Esophagus muscularis mucosa (tissue), 4 donors: ENCODE measurements at regions not wholly inside any gene's neighbourhood (a gene's known extent, or its start where the extent isn't known, plus 50 kb on each side); places are given as distances from the start of the nearest gene placed in this dataset.

ENCODE experiments used
- DNase-seq: peaks from one replicate; pipeline ENCODE4 v3.0.0-alpha.2; 2017; ENCODE audit errors: extremely low spot score
- H3K27ac ChIP-seq, 4 donors: fragments of 200-600 bp; sonication (generic); replicated peaks in 1 of 4; 1 replicate in 3 of 4; 2 replicates in 1 of 4; pipeline ENCODE4 v1.5.1; 2016 to 2019; ENCODE audit warnings: mild to moderate bottlenecking in 1 of 4
- H3K27me3 ChIP-seq, 4 donors: fragments of 200-600 bp; sonication (generic); one replicate each; pipeline versions ENCODE4 v1.5.1 to v1.6.0; 2016 to 2019
- H3K36me3 ChIP-seq, 4 donors: fragments of 200-600 bp; sonication (generic); one replicate each; pipeline ENCODE4 v1.5.1; 2016 to 2019
- H3K4me1 ChIP-seq, 4 donors: fragments of 200-600 bp; sonication (generic); one replicate each; pipeline ENCODE4 v1.5.1; 2016 to 2019
- H3K4me3 ChIP-seq, 4 donors: fragments of 200-600 bp; sonication (generic); 1 replicate in 2 of 4; 2 replicates in 2 of 4; pipeline ENCODE4 v1.5.1; 2016 to 2019; ENCODE audit warnings: mild to moderate bottlenecking in 4 of 4, moderate library complexity in 1 of 4
- H3K9me3 ChIP-seq, 4 donors: fragments of 200-600 bp; sonication (generic); 1 replicate in 3 of 4; 2 replicates in 1 of 4; pipeline ENCODE4 v1.5.1; 2016 to 2019
- CTCF ChIP-seq, 3 experiments: fragments of 200-600 bp in 2 of 3; fragments of 450-650 bp in 1 of 3; sonication (generic) in 2 of 3; IDR thresholded peaks; one replicate each; pipeline ENCODE4 v1.5.1; 2017 to 2019; ENCODE audit warnings: antibody characterized with exemption in 3 of 3, mild to moderate bottlenecking in 2 of 3, moderate library complexity in 1 of 3
- EP300 ChIP-seq: sonication (generic); formaldehyde crosslinking; IDR thresholded peaks from one replicate; pipeline ENCODE4 v1.6.1; 2017; ENCODE audit warnings: antibody characterized with exemption
- POLR2A ChIP-seq: fragments of 450-650 bp; IDR thresholded peaks from one replicate; pipeline ENCODE4 v1.6.1; 2017; ENCODE audit warnings: antibody characterized with exemption, moderate library complexity, mild to moderate bottlenecking, low read depth
- POLR2AphosphoS5 ChIP-seq, 2 donors: sonication (generic); formaldehyde crosslinking; IDR thresholded peaks; one replicate each; pipeline ENCODE4 v1.6.1; 2017; ENCODE audit warnings: antibody characterized with exemption in 2 of 2
- WGBS: methylation state at CpG from one replicate; pipeline ENCODE4 v1.1.5; 2018; 5-methylcytosine and 5-hydroxymethylcytosine counted together
- intact Hi-C: fragments of 100-400 bp; cut with DNase I; formaldehyde crosslinking; loops from one replicate; pipeline ENCODE4 v1.15.1; 2023

GRCh38 chr18:986051-986450 is 81.4 kb downstream of the ADCYAP1 start:
- 58% methylated on average over 3 of the region's 3 CpGs for WGBS
- Histone ChIP-seq H3K4me3 (no peak overlapping the region), H3K36me3 (no peaks in the 10 kb centered on the region), H3K9me3 (no peaks in the 10 kb centered on the region), H3K27me3 (no peaks in the 10 kb centered on the region), H3K4me1 (peaks cover 0 to 9% (median 0%) of the 10 kb centered on the region in 4 donors), H3K27ac (no peak overlapping the region)
- no peak for DNase-seq
- no peak for TF ChIP-seq POLR2AphosphoS5 (IDR thresholded peaks at IDR 0.05)
- no peak for TF ChIP-seq POLR2A
- intact Hi-C loops, result no loop called here

GRCh38 chr18:986552-986951 is 81.9 kb downstream of the ADCYAP1 start:
- intact Hi-C loops, result no loop called here

GRCh38 chr18:987325-988186 is 82.9 kb downstream of the ADCYAP1 start:
- H3K36me3 ChIP-seq, result no peaks in the 10 kb centered on the region
- intact Hi-C loops, result no loop called here
- WGBS, result 72% methylated on average over 6 of the region's 6 CpGs
- TF ChIP-seq POLR2A (no peak), POLR2AphosphoS5 (IDR thresholded peaks at IDR 0.05) (no peak), EP300 (no peak), CTCF (IDR thresholded peaks at IDR 0.05) (no peak)
- H3K9me3 ChIP-seq, result peaks cover 0 to 3% (median 0%) of the 10 kb centered on the region in 4 donors
- H3K27me3 ChIP-seq, result no peaks in the 10 kb centered on the region
- DNase-seq, result no peak
- H3K4me1 ChIP-seq, result peaks cover 0 to 9% (median 0%) of the 10 kb centered on the region in 4 donors
- H3K4me3 ChIP-seq, result no peak overlapping the region
- H3K27ac ChIP-seq, result no peak overlapping the region

More at GRCh38 chr18:986552-986951, 81.9 kb downstream of the ADCYAP1 start:
- DNase-seq, result no peak
- H3K27ac ChIP-seq, result no peak overlapping the region
- 91% methylated on average over 1 of the region's 1 CpG for WGBS
- H3K9me3 ChIP-seq, result no peaks in the 10 kb centered on the region
- H3K4me3 ChIP-seq, result no peak overlapping the region
- H3K36me3 ChIP-seq, result no peaks in the 10 kb centered on the region
- H3K27me3 ChIP-seq, result no peaks in the 10 kb centered on the region
- H3K4me1 ChIP-seq, result peaks cover 0 to 9% (median 0%) of the 10 kb centered on the region in 4 donors
- TF ChIP-seq POLR2A, result no peak
- TF ChIP-seq CTCF (IDR thresholded peaks at IDR 0.05), result no peak
- no peak for TF ChIP-seq POLR2AphosphoS5 (IDR thresholded peaks at IDR 0.05)
- TF ChIP-seq EP300, result no peak

- Histone ChIP-seq H3K27me3 (no peaks in the 10 kb centered on the region), H3K36me3 (no peaks in the 10 kb centered on the region), H3K27ac (no peak overlapping the region), H3K4me3 (no peak overlapping the region), H3K4me1 (peaks cover 0 to 9% (median 0%) of the 10 kb centered on the region in 4 donors), H3K9me3 (peaks cover 0 to 14% (median 0%) of the 10 kb centered on the region in 4 donors)
- WGBS, result 71% methylated on average over 2 of the region's 2 CpGs
- intact Hi-C loops, result no loop called here
- no peak for DNase-seq
- TF ChIP-seq POLR2A (no peak), POLR2AphosphoS5 (IDR thresholded peaks at IDR 0.05) (no peak), CTCF (IDR thresholded peaks at IDR 0.05) (no peak), EP300 (no peak)
These were observed 84.8 kb downstream of the ADCYAP1 start for GRCh38 chr18:989425-989824.

GRCh38 chr18:990197-990596 is 85.5 kb downstream of the ADCYAP1 start:
- Histone ChIP-seq H3K27ac (no peak overlapping the region), H3K4me3 (no peak overlapping the region), H3K9me3 (peaks cover 0 to 14% (median 0%) of the 10 kb centered on the region in 4 donors), H3K4me1 (peaks cover 0 to 9% (median 0%) of the 10 kb centered on the region in 4 donors), H3K36me3 (no peaks in the 10 kb centered on the region), H3K27me3 (no peaks in the 10 kb centered on the region)
- intact Hi-C loops, result no loop called here
- 97% methylated on average over 2 of the region's 2 CpGs for WGBS
- no peak for DNase-seq
- TF ChIP-seq EP300 (no peak), CTCF (IDR thresholded peaks at IDR 0.05) (no peak), POLR2A (no peak), POLR2AphosphoS5 (IDR thresholded peaks at IDR 0.05) (no peak)
